Keratinocyte (primary cell): ENCODE measurements at regions not wholly inside any gene's neighbourhood (a gene's known extent, or its start where the extent isn't known, plus 50 kb on each side); places are given as distances from the start of the nearest gene placed in this dataset.

ENCODE experiments used
- CTCF ChIP-seq, 3 experiments: IDR thresholded peaks in 1 of 3; conservative IDR thresholded peaks in 1 of 3; optimal IDR thresholded peaks in 1 of 3; 2 replicates in 2 of 3; 3 replicates in 1 of 3; pipeline versions ENCODE3 to v1.5.1; 2011; ENCODE audit warnings: low read length in 3 of 3, mild to moderate bottlenecking in 3 of 3, moderate library complexity in 2 of 3, control low read depth in 1 of 3, inconsistent platforms in 1 of 3; ENCODE audit not compliant: insufficient read depth in 2 of 3; ENCODE audit errors: extremely low read depth in 1 of 3
- EZH2 ChIP-seq: IDR thresholded peaks from one replicate; pipeline ENCODE4 v1.6.1; 2012; ENCODE audit warnings: inconsistent platforms, mild to moderate bottlenecking, low read length, moderate library complexity

DNA sequence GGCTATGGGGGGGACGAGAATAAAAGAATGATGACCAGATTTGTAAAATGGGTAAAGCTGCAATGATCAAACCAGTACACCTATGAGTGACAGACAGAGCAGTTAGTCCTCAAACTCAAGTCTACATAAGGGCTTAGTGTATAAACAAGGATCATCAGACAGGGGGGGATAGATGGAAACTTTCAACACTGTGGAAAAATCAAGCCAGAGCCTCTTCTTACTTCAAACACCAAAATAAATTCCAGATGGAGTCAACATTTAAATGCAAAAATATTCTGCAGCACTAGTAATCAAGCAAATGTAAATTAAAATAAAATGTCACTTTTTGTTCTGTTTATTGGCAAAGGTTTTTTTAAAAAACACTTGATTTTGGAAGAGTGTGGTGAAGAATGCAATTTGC lies 205.9 kb upstream of the RGMA start:
- TF ChIP-seq EZH2 (no peak), CTCF (optimal IDR thresholded peaks at IDR 0.05 in 1 of 3, IDR thresholded peaks at IDR 0.05 in 1 of 3, conservative IDR thresholded peaks at IDR 0.05 in 1 of 3; ENCODE audit: extremely low read depth in 1 of 3, insufficient read depth in 2 of 3, low read length in 3 of 3) (no peak)
